Prostate gland (tissue), 2 donors: ENCODE measurements at regions not wholly inside any gene's neighbourhood (a gene's known extent, or its start where the extent isn't known, plus 50 kb on each side); places are given as distances from the start of the nearest gene placed in this dataset.

ENCODE experiments used
- CTCF ChIP-seq, 4 experiments: fragments of 200-600 bp in 2 of 4; fragments of 450-650 bp in 2 of 4; sonication (generic) in 2 of 4; IDR thresholded peaks; 1 replicate in 3 of 4; 2 replicates in 1 of 4; pipeline ENCODE4 v1.5.1; 2016 to 2019; ENCODE audit warnings: antibody characterized with exemption in 4 of 4, mild to moderate bottlenecking in 2 of 4, moderate library complexity in 2 of 4
- POLR2A ChIP-seq: fragments of 450-650 bp; IDR thresholded peaks from one replicate; pipeline ENCODE4 v1.6.1; 2016; ENCODE audit warnings: antibody characterized with exemption, mild to moderate bottlenecking

DNA sequence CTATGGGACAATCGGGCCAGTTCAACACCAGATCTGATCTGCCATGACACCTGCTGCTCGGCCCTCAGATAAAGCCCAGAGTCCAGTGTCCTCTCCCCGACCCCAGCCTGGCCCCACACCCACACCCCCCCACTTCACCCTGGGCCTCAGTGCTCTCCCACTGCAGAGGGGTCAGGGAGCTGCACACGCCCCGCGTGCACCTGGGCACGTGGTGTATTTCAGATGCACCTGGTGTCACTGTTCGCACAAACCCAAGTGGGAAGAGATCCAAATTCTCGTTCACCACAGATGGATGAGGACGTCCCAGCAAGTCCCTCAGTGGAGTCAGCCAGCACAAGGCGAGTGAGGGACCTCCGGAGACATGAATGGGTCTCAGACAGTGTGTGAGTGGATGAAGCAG is 161.3 kb downstream of the RTP5 start:
- TF ChIP-seq CTCF (IDR thresholded peaks at IDR 0.05): no peak
- TF ChIP-seq POLR2A: no peak
